IPS-20b (cell line): ENCODE measurements at regions not wholly inside any gene's neighbourhood (a gene's known extent, or its start where the extent isn't known, plus 50 kb on each side); places are given as distances from the start of the nearest gene placed in this dataset.
"Not testable (repeated sequence)": the region's sequence is repeated elsewhere in the genome, so short reads cannot be mapped to it uniquely, and the experiment has no call there.

Experiments used
- H3K27ac ChIP-seq: one replicate; pipeline ENCODE4 v1.5.1; 2013; ENCODE audit warnings: low read length
- H3K27me3 ChIP-seq: 2 replicates; pipeline ENCODE4 v1.6.1; 2013; ENCODE audit warnings: mild to moderate bottlenecking, low read length, inconsistent platforms; ENCODE audit not compliant: insufficient read depth
- H3K36me3 ChIP-seq: 2 replicates; pipeline ENCODE4 v1.6.1; 2013; ENCODE audit warnings: low read depth, mild to moderate bottlenecking, inconsistent platforms, low read length, moderate library complexity; ENCODE audit not compliant: insufficient read depth
- H3K4me1 ChIP-seq: 2 replicates; pipeline ENCODE4 v1.6.1; 2013; ENCODE audit warnings: mild to moderate bottlenecking, control low read depth, inconsistent platforms, low read length, moderate library complexity; ENCODE audit not compliant: insufficient read depth
- H3K4me3 ChIP-seq: 2 replicates; pipeline ENCODE4 v1.5.1; 2013; ENCODE audit warnings: mild to moderate bottlenecking, low read length, inconsistent platforms
- H3K9ac ChIP-seq: 2 replicates; pipeline ENCODE4 v1.6.1; 2013; ENCODE audit warnings: low read depth, mild to moderate bottlenecking, inconsistent platforms, low read length, moderate library complexity
- H3K9me3 ChIP-seq: 2 replicates; pipeline ENCODE4 v1.6.1; 2013; ENCODE audit warnings: mild to moderate bottlenecking, low read depth, low read length, inconsistent platforms; ENCODE audit not compliant: insufficient read depth

DNA sequence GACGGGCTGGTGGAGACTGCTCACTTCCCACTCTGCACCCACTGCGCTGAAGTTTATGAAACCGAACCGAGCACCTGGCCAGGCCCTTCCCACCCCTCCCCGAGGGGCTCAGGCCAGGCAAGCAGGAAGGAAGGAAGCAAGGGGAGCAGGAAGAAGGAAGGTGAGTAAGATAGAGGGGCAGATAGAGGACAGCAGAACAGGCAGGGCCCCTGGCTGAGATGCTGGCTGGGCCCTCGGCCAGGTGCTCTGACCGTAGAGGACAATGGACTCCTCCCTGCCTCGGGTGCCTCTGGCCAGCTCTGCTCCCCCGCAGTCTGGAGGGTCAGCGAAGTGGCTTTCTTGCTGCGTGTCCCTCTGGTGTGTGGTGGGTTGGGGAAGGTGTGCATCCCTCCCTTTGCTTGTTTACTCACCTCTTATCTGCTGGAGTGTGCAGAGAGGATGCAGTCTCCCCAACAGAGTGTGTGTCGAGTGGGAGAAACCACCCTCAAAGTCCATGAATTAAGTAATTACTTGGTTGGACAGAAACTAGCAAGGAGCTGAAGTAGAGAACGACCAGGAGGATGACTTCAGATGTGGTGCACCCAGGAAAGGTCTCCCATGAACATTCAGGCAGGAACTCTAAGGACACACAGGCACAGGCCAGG is 82.8 kb upstream of the PPP2R2D start:
- H3K36me3 ChIP-seq, result no peaks in the 10 kb centered on the region
- H3K27me3 ChIP-seq, result no peaks in the 10 kb centered on the region; the same call in 1 of the 2 replicates
- no peak overlapping the region for H3K9ac ChIP-seq
- no peak overlapping the region for H3K27ac ChIP-seq
- H3K9me3 ChIP-seq, result no peaks in the 10 kb centered on the region
- H3K4me1 ChIP-seq, result no peaks in the 10 kb centered on the region; the same call in 1 of the 2 replicates
- H3K4me3 ChIP-seq, result no peak overlapping the region

DNA sequence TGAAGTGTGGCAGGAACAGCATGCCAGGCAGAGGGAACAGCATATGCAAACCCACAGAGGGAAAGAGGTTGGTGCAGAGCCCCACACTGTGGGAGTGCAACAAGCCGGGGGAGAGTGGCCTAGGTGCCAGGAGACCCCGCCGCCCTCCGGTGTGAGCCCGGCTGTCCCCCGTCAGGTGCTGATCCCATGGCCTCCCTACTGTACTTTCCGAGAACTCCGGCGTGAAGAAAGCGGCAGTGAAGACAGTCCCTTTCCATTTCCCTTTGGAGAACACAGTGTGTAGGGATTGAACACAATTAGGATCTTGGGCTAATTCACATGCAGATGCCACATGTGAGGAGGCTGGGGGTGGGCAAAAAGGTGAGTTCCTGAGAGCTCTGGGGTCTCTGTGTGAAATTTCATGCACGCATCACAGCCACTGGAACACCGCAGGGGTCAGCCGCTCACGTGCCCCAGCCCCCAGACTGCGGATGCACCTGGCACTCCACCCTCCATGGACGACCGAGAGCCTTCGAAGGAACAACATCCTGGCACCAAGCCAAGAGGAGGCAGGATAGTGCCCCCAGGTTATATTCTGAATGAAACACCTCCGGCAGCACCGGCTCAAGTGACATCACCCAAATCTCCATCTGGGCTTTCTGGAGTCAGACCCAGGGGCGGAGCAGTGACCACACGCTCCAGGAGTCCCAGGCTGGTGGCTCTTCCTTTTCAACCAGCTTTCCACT is 82.1 kb upstream of the PPP2R2D start:
- Histone ChIP-seq H3K27me3 (no peaks in the 10 kb centered on the region; the same call in 1 of the 2 replicates), H3K27ac (no peak overlapping the region), H3K9me3 (no peaks in the 10 kb centered on the region), H3K36me3 (no peaks in the 10 kb centered on the region), H3K4me1 (no peaks in the 10 kb centered on the region; the same call in 1 of the 2 replicates), H3K4me3 (no peak overlapping the region), H3K9ac (no peak overlapping the region)

DNA sequence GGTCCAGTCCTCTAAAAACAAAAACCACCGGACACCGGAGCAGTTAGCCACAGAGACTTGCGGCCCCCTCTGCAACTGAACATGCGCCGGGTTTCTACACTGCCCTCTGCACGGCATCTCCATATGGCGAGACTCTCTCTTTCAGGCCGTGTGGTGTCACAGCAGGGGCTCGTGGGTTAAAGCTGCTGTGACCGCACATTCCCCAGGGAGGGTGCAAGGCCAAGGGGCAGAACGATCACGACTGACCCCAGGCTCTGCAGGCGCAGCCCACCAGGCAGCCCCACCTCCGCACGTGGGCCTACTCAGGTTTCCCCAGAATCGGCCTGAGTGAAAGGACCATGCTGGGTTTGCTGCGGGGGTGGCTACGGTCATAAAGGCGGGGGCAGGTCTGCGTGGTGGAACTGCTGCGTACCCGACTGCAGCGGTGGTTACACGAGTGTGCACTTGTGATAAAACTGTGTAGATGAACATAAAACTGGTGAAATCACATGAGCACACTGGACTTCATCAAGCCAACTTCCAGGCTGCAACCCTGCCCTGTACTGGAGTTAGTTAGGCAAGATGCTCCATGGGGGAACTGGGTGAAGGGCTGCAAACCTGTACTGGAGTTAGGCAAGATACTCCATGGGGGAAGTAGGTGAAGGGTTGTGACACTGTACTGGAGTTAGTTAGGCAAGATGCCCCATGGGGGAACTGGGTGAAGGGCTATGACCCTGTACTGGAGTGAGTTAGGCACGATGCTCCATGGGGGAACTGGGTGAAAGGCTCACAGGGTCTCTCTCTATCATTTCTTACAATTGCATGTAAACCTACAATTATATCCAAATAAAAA is 81.4 kb upstream of the PPP2R2D start:
- Histone ChIP-seq H3K9me3 (no peaks in the 10 kb centered on the region), H3K4me3 (no peak overlapping the region), H3K9ac (no peak overlapping the region), H3K27me3 (no peaks in the 10 kb centered on the region; the same call in 1 of the 2 replicates), H3K27ac (no peak overlapping the region), H3K36me3 (no peaks in the 10 kb centered on the region), H3K4me1 (no peaks in the 10 kb centered on the region; the same call in 1 of the 2 replicates)

DNA sequence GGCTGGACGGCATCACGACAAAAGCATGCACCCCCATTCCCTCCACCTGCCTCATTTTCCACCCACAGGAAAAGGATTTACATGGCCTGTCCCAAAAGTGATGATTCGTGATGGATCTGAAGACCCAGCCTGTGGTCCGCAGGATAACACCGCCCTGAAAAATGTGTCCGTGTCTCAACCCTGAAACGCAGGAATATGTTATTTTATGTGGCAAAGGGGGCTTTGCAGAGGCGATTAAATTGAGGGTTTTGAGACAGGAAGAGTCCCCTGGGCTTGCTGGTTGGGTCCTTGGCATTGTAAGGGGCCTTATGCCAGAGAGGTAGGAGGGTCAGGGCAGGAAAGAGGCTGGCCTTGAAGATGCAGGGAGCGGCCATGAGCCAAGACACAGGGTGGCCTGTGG is 80.2 kb upstream of the PPP2R2D start:
- Histone ChIP-seq H3K4me1 (peaks cover 6% of the 10 kb centered on the region; the same call in 1 of the 2 replicates), H3K4me3 (no peak overlapping the region), H3K9ac (no peak overlapping the region), H3K27ac (no peak overlapping the region), H3K9me3 (no peaks in the 10 kb centered on the region), H3K27me3 (no peaks in the 10 kb centered on the region; the same call in 1 of the 2 replicates), H3K36me3 (no peaks in the 10 kb centered on the region)

DNA sequence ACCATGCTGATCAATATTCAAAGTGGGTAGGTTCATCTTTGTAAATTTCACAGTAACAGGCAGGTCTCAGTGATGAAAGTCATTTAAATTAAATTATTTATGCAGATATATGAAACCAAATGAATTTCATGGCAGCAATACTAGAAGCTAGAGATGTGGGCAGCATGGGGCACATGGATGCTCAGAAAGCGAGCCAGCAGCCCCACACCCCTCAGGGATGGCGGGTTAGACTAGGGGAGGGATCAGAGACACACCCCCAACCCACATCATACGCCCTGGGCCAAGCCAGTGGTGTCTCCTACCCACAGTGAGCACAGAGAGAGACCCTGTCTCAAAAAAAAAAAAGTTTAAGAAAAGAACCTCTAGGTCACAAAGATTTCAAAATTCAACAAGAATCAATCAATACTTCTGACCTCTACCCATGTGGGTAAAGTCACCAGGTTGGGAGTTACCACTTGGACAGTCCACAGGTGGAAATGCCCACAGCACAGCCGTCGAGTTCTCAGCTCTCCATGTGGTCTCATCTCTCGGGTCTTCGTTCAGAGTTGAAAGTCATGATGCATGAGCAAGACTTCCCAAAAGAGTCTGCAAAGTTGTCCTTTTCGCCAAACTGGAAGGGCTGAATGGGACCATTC is 79.3 kb upstream of the PPP2R2D start:
- no peak overlapping the region for H3K9ac ChIP-seq

DNA sequence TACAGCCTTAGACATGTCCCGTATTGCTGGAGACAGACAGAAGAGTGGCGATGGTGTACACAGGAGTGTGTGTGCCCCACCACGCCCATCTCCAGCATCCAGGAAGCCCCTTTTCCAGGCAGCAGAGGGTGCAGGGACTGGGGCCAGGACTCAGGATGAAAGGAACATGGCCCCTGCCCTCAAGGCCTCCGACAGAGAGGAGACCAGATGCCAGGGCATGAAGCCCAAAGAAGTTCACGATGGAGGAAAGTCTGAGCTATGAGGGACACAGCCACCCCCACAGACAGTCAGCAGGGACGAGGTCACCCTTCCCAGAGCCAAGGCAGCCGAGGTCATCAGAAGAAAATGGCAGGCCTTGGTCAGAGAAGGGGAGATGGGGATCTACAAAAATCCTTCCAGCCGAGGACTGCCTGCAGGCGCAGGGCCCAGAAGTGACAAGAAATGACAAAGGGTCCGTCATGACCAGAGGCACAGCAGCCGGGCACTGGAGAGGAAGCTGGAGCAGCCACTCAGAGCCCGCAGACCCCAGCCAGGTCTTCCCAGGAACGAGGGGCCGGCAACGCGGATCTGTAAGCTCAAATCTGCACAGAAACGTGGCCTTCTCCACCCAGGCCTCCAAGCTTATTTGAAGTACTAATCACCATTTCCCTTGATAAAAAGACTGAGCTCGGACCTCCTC is 78.7 kb upstream of the PPP2R2D start:
- Histone ChIP-seq H3K9ac (no peak overlapping the region), H3K36me3 (no peaks in the 10 kb centered on the region), H3K4me1 (peaks cover 6% of the 10 kb centered on the region; the same call in 1 of the 2 replicates), H3K27ac (no peak overlapping the region), H3K9me3 (no peaks in the 10 kb centered on the region), H3K27me3 (no peaks in the 10 kb centered on the region), H3K4me3 (no peak overlapping the region)

More for the DNA sequence above, 79.3 kb upstream of the PPP2R2D start:
- Histone ChIP-seq H3K4me1 (peaks cover 6% of the 10 kb centered on the region; the same call in 1 of the 2 replicates), H3K27me3 (no peaks in the 10 kb centered on the region; the same call in 1 of the 2 replicates), H3K36me3 (no peaks in the 10 kb centered on the region), H3K4me3 (no peak overlapping the region), H3K9me3 (no peaks in the 10 kb centered on the region), H3K27ac (no peak overlapping the region)

DNA sequence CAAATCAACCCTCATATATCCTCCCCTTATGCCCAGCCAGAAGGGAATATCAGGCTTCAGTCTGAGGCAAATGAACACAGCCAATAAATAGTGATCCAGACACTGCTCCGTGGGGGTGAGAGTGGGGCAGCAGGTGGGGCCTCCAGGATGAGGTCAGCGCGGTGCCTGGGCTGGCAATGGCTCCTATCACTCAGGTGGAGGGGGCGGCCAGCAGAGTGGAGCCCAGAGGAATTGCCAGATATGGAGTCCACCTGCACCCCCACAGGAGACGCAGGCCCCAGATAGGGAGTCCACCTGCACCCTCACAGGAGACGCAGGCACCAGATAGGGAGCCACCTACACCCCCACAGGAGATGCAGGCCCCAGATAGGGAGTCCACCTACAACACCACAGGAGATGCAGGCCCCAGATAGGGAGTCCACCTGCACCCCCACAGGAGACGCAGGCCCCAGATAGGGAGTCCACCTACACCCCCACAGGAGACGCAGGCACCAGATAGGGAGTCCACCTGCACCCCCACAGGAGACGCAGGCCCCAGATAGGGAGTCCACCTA is 78.0 kb upstream of the PPP2R2D start:
- H3K9me3 ChIP-seq, result no peaks in the 10 kb centered on the region
- H3K4me3 ChIP-seq, result no peak overlapping the region
- peaks cover 6% of the 10 kb centered on the region; the same call in 1 of the 2 replicates for H3K4me1 ChIP-seq

DNA sequence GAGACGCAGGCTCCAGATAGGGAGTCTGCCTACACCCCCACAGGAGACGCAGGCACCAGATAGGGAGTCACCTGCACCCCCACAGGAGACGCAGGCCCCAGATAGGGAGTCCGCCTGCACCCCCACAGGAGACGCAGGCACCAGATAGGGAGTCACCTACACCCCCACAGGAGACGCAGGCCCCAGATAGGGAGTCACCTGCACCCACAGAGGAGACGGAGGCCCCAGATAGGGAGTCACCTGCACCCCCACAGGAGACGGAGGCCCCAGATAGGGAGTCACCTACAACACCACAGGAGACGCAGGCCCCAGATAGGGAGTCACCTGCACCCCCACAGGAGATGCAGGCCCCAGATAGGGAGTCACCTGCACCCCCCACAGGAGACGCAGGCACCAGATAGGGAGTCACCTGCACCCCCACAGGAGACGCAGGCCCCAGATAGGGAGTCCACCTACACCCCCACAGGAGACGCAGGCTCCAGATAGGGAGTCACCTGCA is 77.2 kb upstream of the PPP2R2D start:
- not testable (repeated sequence) for H3K4me3 ChIP-seq, H3K27ac ChIP-seq, H3K27me3 ChIP-seq, H3K36me3 ChIP-seq, H3K9ac ChIP-seq, H3K9me3 ChIP-seq, H3K4me1 ChIP-seq

More for the DNA sequence above, 78.0 kb upstream of the PPP2R2D start:
- H3K27me3 ChIP-seq, result no peaks in the 10 kb centered on the region
- no peak overlapping the region for H3K27ac ChIP-seq
- H3K36me3 ChIP-seq, result no peaks in the 10 kb centered on the region
- no peak overlapping the region for H3K9ac ChIP-seq

DNA sequence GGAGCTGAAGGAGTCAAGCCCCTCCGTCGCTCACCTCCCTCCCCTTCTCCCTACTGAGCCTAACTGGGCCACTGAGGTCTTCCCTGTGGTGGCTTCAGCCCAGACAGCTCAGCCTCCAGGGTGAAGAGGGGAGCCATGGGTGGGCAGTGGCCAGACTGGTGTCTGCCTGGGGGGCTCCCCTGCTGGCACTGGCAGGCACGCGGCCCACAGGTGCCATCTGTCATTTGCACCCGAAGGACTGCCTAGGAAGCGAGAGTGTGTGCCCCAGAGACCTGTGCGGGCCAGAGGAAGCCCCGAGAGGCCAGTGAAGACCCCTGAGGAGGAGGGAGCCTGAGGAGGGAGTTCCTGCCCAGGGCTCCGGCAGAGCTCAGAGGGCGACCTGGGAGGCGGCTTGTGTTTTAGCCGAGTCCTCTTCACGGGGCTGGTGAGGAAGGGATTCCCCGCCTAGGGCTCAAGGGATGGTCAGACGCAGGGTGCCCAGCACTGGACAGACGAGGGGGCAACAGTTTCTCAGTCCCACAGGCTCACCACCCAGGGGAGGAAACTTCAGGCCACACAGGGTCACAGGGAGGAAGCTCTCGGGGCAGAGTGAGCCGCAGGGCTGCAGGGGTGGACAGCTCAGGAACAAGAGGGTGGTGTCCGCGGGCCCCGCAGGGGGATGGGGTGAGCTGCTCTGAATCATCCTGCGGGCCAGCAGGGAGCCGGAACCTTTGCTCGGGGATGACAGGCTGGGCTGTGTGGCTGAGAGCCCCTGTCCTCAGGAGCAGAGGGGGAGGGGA is 76.2 kb upstream of the PPP2R2D start:
- H3K36me3 ChIP-seq, result no peaks in the 10 kb centered on the region
- no peak overlapping the region for H3K9ac ChIP-seq
- no peak overlapping the region for H3K4me3 ChIP-seq
- H3K27ac ChIP-seq, result no peak overlapping the region
- no peaks in the 10 kb centered on the region for H3K9me3 ChIP-seq
- no peaks in the 10 kb centered on the region for H3K27me3 ChIP-seq
- H3K4me1 ChIP-seq, result 0 out of 2 replicates have a peak, but pooled peaks cover 6% of the 10 kb centered on the region
